Endothelial cell of umbilical vein (primary cell): ENCODE measurements at regions not wholly inside any gene's neighbourhood (a gene's known extent, or its start where the extent isn't known, plus 50 kb on each side); places are given as distances from the start of the nearest gene placed in this dataset.

Experiments used
- BruUV-seq: library from RNA; stranded (reverse); fragments of 400-500 nt; replicated peaks from 2 replicates; lab custom pipeline; 2021; lab: Mats Ljungman, UMichigan
- CTCF ChIA-PET: fragments of 300-600, 350-600 bp; sonication (Branson Sonifier 250); formaldehyde crosslinking; loops from one replicate; lab custom pipeline; 2021; ENCODE audit warnings: antibody characterized with exemption, inconsistent platforms; lab: Charles Lee
- POLR2A ChIA-PET: fragments of 300-600, 350-600 bp; sonication (Branson Sonifier 250); formaldehyde crosslinking; loops from one replicate; lab custom pipeline; 2021; ENCODE audit warnings: antibody characterized with exemption, inconsistent platforms; lab: Charles Lee
- DNase-seq: peaks from one replicate; pipeline ENCODE4 v3.0.0-alpha.2; 2011; ENCODE audit warnings: low read depth, low spot score
- FAIRE-seq: peaks from 2 replicates; lab custom pipeline; 2011; peaks lifted over from hg19 to GRCh38; lab: Jason Lieb, UNC
- H2AFZ ChIP-seq: 2 replicates; pipeline ENCODE4 v1.6.0; 2012; ENCODE audit warnings: low read depth, low read length, control low read depth, inconsistent platforms
- H3K27ac ChIP-seq: 2 replicates; pipeline ENCODE4 v1.5.1; 2011; ENCODE audit warnings: low read depth, mild to moderate bottlenecking, control low read depth, low read length, moderate library complexity; ENCODE audit not compliant: insufficient read depth
- H3K27me3 ChIP-seq, 2 experiments: 2 replicates each; pipeline versions ENCODE4 v1.6.0 to v1.6.1; 2011; ENCODE audit warnings: low read length in 2 of 2, mixed read lengths in 1 of 2; ENCODE audit not compliant: control insufficient read depth in 2 of 2, insufficient read depth in 2 of 2
- H3K36me3 ChIP-seq, 2 experiments: 2 replicates in 1 of 2; 3 replicates in 1 of 2; pipeline ENCODE4 v1.5.1; 2011; ENCODE audit warnings: low read length in 2 of 2, mild to moderate bottlenecking in 1 of 2, moderate library complexity in 1 of 2; ENCODE audit not compliant: control insufficient read depth in 2 of 2, insufficient read depth in 2 of 2; ENCODE audit errors: extremely low read depth in 1 of 2
- H3K4me1 ChIP-seq: 3 replicates; pipeline ENCODE4 v1.5.1; 2011; ENCODE audit warnings: mild to moderate bottlenecking, low read length; ENCODE audit not compliant: control insufficient read depth, insufficient read depth; ENCODE audit errors: extremely low read depth
- H3K4me2 ChIP-seq: 2 replicates; pipeline ENCODE4 v1.6.1; 2011; ENCODE audit warnings: low read length, control low read depth, mixed read lengths; ENCODE audit not compliant: insufficient read depth
- H3K4me3 ChIP-seq, 3 experiments: fragments of 200-600 bp in 1 of 3; sonication (generic), shearing (Covaris generic) in 1 of 3; replicated peaks in 1 of 3; 2 replicates each; pipeline ENCODE4 v1.5.1; 2011 to 2016; ENCODE audit warnings: control low read depth in 3 of 3, low read length in 3 of 3, mild to moderate bottlenecking in 2 of 3, inconsistent platforms in 1 of 3, low read depth in 1 of 3, moderate library complexity in 1 of 3; ENCODE audit not compliant: insufficient read depth in 1 of 3
- H3K79me2 ChIP-seq: 2 replicates; pipeline ENCODE4 v1.6.0; 2012; ENCODE audit warnings: low read length, inconsistent platforms; ENCODE audit not compliant: control insufficient read depth, insufficient read depth
- H3K9ac ChIP-seq: replicated peaks from 2 replicates; pipeline ENCODE3; 2011; ENCODE audit warnings: low read length, control low read depth; ENCODE audit not compliant: insufficient read depth; ENCODE audit errors: extremely low read depth
- H3K9me1 ChIP-seq: replicated peaks from 3 replicates; pipeline ENCODE4 v1.6.0; 2011; ENCODE audit warnings: mild to moderate bottlenecking, low read length; ENCODE audit not compliant: control insufficient read depth, insufficient read depth; ENCODE audit errors: extremely low read depth
- H3K9me3 ChIP-seq: replicated peaks from 2 replicates; pipeline ENCODE4 v1.5.1; 2012; ENCODE audit warnings: low read length, inconsistent platforms; ENCODE audit not compliant: control insufficient read depth, insufficient read depth
- H4K20me1 ChIP-seq: replicated peaks from 2 replicates; pipeline ENCODE3; 2011; ENCODE audit warnings: mild to moderate bottlenecking, low read length; ENCODE audit not compliant: control insufficient read depth, insufficient read depth; ENCODE audit errors: extremely low read depth
- EZH2 ChIP-seq: IDR thresholded peaks from 2 replicates; pipeline ENCODE4 v1.6.1; 2012; ENCODE audit warnings: borderline replicate concordance, low read depth, mild to moderate bottlenecking, moderate library complexity, low read length, inconsistent platforms; ENCODE audit not compliant: severe bottlenecking
- FOS ChIP-seq: IDR thresholded peaks from 2 replicates; pipeline ENCODE4 v1.6.1; 2011; ENCODE audit warnings: mild to moderate bottlenecking, low read length, moderate library complexity, borderline replicate concordance; ENCODE audit not compliant: insufficient read depth
- GATA2 ChIP-seq: IDR thresholded peaks from 2 replicates; pipeline ENCODE4 v1.7.0; 2011; ENCODE audit warnings: low read depth, mild to moderate bottlenecking, moderate library complexity, mixed read lengths, low read length; ENCODE audit not compliant: insufficient read length, insufficient read depth
- JUN ChIP-seq: IDR thresholded peaks from 2 replicates; pipeline ENCODE4 v1.6.1; 2011; ENCODE audit warnings: borderline replicate concordance, low read depth; ENCODE audit not compliant: insufficient read length, insufficient read depth
- MYC ChIP-seq: IDR thresholded peaks from one replicate; pipeline ENCODE4 v1.6.1; 2011; ENCODE audit warnings: mild to moderate bottlenecking, low read depth, low read length
- POLR2A ChIP-seq: IDR thresholded peaks from 2 replicates; pipeline ENCODE4 v1.6.1; 2012; ENCODE audit warnings: low read depth, mild to moderate bottlenecking, control low read depth, low read length
- POLR2AphosphoS5 ChIP-seq: IDR thresholded peaks from 2 replicates; pipeline ENCODE4 v1.6.1; 2012; ENCODE audit warnings: low read depth, mild to moderate bottlenecking, control low read depth, low read length, moderate library complexity; ENCODE audit not compliant: insufficient read depth
- dilution Hi-C: fragments of 300-500 bp; cut with MboI; formaldehyde crosslinking; loops from one replicate; pipeline ENCODE4 v1.15.0; 2019; ENCODE audit warnings: low sequenced_read_pairs; ENCODE audit not compliant: extremely low pct_ligation_motif_present
- intact Hi-C: fragments of 100-400 bp; cut with micrococcal nuclease; formaldehyde crosslinking; loops from one replicate; pipeline ENCODE4 v1.10.0; 2022
- TF ChIP-seq, protein P1 (sequence below), 2 donors: IDR thresholded peaks; 1 replicate in 1 of 2; 2 replicates in 1 of 2; pipeline ENCODE4 v1.5.1; 2011; ENCODE audit warnings: low read length in 2 of 2, mild to moderate bottlenecking in 2 of 2, moderate library complexity in 2 of 2, control low read depth in 1 of 2, inconsistent platforms in 1 of 2, low read depth in 1 of 2; ENCODE audit not compliant: insufficient read depth in 1 of 2; ENCODE audit errors: extremely low read depth in 1 of 2
- TF ChIP-seq, protein P2 (sequence below): IDR thresholded peaks from 2 replicates; pipeline ENCODE4 v1.6.1; 2011; ENCODE audit not compliant: insufficient read depth, insufficient read length

DNA sequence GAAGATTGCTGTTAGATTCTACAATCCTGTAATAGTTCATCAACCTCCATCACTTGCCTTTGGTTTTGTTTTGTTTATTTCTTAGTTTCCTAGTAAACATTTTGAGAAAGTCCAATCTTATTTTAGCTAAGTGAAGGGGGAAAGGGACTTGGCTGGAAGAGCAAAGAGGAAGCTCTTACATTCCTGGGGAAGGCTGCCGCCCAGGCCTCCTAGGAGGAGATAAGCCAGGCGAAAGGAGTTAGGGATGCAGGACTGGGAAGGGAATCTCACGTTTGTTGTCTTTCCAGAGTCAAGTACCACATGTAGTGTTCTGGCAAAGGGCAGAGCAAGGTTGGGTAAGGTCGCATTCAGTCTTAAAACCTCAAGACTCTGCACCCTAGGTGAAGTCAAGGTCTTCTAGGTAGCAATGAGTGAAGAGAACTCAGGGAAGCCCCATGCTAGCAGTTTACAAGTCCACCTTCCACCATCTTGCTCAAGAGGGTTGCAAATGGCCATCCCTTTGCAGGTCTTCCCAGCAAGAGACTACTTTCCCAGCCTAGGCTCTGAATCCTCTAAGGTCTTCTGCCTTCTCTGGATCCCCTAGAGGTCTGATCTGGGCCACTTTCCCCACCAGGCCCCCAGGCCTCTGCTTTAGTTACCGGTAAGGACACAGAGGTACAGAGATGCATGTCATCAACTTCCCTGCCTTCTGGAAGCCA is 320.7 kb downstream of the CYP26B1 start:
- FAIRE-seq (no peak), DNase-seq (no peak)
- no peaks in the 10 kb centered on the region for H3K36me3 ChIP-seq
- TF ChIP-seq MYC (no peak), POLR2AphosphoS5 (no peak), GATA2 (no peak), POLR2A (no peak), EZH2 (no peak), FOS (no peak), JUN (no peak)
- TF ChIP-seq, protein P1, sequence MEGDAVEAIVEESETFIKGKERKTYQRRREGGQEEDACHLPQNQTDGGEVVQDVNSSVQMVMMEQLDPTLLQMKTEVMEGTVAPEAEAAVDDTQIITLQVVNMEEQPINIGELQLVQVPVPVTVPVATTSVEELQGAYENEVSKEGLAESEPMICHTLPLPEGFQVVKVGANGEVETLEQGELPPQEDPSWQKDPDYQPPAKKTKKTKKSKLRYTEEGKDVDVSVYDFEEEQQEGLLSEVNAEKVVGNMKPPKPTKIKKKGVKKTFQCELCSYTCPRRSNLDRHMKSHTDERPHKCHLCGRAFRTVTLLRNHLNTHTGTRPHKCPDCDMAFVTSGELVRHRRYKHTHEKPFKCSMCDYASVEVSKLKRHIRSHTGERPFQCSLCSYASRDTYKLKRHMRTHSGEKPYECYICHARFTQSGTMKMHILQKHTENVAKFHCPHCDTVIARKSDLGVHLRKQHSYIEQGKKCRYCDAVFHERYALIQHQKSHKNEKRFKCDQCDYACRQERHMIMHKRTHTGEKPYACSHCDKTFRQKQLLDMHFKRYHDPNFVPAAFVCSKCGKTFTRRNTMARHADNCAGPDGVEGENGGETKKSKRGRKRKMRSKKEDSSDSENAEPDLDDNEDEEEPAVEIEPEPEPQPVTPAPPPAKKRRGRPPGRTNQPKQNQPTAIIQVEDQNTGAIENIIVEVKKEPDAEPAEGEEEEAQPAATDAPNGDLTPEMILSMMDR (IDR thresholded peaks at IDR 0.05; ENCODE audit: extremely low read depth in 1 of 2, insufficient read depth in 1 of 2, low read depth in 1 of 2, low read length in 2 of 2) = no peak
- TF ChIP-seq, protein P2, sequence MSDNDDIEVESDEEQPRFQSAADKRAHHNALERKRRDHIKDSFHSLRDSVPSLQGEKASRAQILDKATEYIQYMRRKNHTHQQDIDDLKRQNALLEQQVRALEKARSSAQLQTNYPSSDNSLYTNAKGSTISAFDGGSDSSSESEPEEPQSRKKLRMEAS = no peak
- CTCF ChIA-PET = interaction anchor here (3.3 kb wide), 1 partner anchor 29 kb away, joined by 10 read pairs; no protein-coding TSS in a partner anchor
- no peak overlapping the region for H3K4me2 ChIP-seq
- H3K27ac ChIP-seq = no peak overlapping the region
- no peaks in the 10 kb centered on the region for H3K9me3 ChIP-seq
- no peak overlapping the region for H2AFZ ChIP-seq
- POLR2A ChIA-PET = interaction anchor here (0.6 kb wide), 1 partner anchor 407 kb away, joined by 3 read pairs; no protein-coding TSS in a partner anchor
- H3K27me3 ChIP-seq = peaks cover 10 to 29% of the 10 kb centered on the region in 2 experiments
- BruUV-seq = no TSS peak
- H3K4me1 ChIP-seq = no peaks in the 10 kb centered on the region
- dilution Hi-C loops = no loop called here
- intact Hi-C loops = no loop called here
- no peaks in the 10 kb centered on the region for H4K20me1 ChIP-seq
- no peaks in the 10 kb centered on the region for H3K9me1 ChIP-seq
- no peaks in the 10 kb centered on the region for H3K79me2 ChIP-seq
- no peak overlapping the region for H3K9ac ChIP-seq
- no peak overlapping the region for H3K4me3 ChIP-seq
